Inflammatory macrophage treated with lipopolysaccharide for 4 hours (primary cell): ENCODE measurements at regions not wholly inside any gene's neighbourhood (a gene's known extent, or its start where the extent isn't known, plus 50 kb on each side); places are given as distances from the start of the nearest gene placed in this dataset.
"Not testable (repeated sequence)": the region's sequence is repeated elsewhere in the genome, so short reads cannot be mapped to it uniquely, and the experiment has no call there.

Experiments
- DNase-seq: peaks from one replicate; pipeline ENCODE4 v3.0.0-alpha.2; 2020

DNA sequence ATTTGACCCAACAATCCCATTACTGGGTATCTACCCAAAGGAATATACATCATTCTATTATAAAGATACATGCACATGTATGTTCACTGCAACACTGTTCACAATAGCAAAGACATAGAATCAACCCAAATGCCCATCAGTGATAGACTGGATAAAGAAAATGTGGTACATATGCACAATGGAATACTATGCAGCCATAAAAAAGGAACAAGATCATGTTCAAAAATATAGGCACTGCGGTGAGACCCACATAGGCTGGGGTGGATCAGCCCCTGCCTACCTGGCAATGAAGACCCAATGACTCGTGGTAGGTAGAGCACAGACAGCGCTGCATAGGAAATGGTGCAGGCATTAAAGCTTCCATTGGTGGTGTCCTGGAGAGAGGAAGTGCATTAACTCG lies 88.6 kb upstream of the NFIL3 start:
- not testable (repeated sequence) for DNase-seq

DNA sequence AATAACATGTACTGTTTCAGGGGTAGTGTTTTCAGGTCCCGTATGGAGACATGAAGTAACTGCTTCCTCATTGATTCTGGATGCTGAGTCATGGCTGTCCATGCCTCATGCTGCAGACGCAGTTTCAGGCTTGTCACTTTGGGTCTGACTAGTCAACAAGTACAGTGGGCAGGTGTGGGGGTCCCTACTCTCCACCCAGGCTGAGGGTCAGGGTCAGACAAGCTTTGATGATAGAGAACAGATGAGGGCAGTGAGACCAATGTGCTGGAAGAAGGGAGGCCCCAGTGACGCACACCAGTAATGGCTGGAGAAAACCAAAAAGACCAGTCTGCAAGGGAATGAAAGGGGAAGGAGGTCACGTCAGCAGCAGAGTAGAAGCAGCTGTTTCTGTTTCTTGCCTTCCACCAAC lies 80.0 kb upstream of the NFIL3 start:
- peak; percentile 81 for DNase-seq

DNA sequence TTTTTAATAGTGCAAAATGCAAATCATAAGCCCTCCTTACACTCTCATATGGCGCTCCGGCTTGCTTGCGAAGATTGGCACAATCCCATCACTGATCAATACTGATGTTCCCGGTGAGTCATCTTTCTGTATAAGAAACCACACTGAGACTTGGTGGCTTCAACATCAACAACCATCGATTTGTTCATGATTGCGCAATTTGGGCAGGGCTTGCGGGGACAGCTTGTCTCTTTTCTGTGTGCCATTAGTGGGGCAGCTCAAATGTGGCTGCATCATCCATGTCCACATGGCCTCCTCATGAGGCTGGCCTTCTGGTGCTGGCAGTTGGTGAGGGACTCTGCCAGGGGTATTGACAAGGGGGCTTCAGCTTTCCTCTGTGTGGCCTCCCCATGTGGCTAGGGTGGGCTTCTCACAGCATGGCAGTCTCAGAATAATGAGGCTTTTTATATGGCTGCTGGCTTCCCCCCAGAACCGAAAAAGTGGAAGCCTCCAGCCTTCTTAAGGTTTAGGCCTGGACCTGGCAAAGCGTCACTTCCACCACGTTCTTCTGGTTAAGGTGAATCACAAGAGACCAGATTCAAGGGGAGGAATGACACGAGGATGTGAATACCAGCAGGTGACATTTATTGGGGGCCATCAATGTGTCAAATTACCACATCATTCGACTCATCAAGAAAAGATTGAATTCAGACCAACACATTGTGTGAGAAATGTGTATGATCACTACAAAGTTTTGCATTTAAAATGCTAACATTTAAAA lies 79.5 kb upstream of the NFIL3 start:
- no peak for DNase-seq

DNA sequence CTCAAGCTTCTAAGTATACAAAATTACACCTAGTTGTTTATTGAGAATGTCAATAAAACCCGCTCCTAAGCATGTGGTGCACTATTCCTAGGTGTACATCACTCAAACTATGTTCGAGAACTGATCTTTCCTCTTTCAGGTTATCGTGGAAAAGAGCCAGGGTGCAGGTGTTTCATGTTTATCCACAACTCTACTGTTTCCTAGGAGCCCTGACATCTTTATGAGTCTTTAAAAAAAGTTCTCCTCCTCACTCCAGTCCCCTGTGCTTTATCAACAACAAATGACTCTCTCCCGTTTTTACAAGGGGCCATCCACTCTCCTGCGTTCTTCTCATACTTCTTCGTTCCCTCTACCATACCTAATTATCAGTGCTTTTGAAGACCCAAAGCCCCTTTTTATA lies 78.8 kb upstream of the NFIL3 start:
- DNase-seq = no peak

DNA sequence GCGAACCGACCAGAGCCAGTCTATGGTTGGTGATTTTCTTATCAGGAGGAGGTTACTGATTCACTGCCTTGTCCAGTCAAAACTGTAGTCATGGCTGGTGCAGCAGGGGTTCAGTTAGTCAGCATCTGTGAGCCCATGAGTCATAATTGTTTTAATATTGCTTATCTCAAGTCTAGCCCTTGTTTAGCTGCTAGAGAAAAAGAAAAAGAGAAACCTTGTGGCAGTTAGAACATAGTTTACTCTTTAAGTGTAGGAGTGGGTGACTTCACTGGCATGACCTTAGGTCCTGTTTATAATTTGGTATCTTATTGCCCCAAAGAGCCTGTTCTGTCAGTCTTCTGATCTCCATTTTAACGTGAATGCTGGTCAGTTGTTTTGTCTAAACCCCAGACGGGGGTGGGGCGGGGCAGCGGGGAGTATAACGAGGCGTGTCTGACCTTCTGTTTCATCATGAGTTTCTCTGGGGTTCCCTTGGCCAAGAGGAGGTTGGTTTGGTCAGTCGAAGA lies 76.9 kb upstream of the NFIL3 start:
- DNase-seq = peak; percentile 80

DNA sequence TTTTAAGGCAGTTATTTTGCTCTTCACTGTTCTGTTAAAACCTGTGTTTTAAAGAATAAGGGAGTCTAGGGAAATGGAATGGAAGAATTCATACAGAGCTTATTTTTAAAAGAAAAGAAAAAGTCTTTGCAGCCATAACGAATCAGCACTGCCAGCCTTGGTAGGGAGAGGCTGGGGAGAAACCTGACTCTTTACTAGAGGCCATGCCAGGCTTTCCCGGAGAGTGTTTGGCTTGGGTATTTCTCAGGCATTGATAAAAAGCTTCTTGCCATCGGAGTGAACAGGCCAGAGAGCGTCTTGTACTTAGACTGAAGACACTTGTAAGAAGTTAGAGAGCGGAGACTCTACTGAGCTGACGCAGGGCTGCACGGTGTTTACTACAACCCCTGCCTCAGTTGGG lies 72.7 kb upstream of the NFIL3 start:
- no peak for DNase-seq

DNA sequence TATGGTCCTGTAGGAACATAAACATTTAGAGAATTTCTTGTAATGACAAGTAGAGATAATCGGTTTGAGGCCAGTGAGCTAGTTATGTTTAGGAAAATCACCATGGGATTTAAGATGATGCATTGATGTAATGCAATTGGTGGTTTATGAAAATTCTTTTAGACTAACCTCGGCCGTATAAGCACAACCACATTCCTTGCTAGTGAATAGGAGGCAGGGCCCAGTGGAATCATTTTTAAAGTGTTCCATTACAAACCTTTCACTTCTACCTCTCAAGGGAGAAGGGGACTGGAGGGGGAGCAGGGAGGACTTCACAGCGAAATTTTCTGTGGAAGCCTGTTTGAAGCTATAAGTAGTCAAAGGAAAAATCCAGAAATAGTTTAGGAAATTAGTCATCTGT lies 71.8 kb upstream of the NFIL3 start:
- no peak for DNase-seq

DNA sequence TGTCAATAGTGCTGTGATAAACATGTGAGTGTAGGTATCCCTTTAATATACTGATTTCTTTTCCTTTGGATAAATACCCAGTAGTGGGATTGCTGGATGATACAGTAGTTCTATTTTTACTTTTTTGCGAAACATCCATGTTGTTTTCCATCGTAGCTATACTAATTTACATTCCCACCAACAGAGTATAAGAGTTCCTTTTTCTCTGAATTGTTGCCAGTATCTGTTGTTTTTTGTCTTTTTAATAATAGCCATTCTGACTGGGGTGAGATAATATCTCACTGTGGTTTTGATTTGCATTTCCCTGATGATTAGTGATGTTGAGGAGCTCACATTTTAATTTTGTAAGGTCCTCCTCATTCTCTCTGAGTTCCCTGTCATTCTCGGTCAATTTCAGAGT lies 71.1 kb upstream of the NFIL3 start:
- no peak for DNase-seq

DNA sequence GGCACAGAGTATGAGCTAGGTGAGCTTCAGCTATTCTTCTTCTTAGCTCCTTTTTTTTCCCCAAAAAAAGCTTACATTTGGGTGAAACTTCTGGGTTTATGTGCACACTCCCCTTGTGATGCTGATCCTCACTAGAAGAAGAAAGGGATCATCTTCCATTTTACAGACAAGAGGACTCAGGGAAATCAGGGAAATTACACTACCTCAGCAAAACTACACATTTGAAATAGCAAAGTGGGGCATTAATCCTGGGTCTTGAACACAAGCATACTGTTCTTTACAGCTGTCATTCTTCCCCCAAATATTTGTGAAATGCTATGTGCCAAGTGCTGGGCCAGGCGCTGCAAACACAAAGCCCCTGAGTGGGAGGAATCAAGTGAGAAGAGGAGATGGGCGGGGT lies 68.6 kb upstream of the NFIL3 start:
- DNase-seq = no peak

DNA sequence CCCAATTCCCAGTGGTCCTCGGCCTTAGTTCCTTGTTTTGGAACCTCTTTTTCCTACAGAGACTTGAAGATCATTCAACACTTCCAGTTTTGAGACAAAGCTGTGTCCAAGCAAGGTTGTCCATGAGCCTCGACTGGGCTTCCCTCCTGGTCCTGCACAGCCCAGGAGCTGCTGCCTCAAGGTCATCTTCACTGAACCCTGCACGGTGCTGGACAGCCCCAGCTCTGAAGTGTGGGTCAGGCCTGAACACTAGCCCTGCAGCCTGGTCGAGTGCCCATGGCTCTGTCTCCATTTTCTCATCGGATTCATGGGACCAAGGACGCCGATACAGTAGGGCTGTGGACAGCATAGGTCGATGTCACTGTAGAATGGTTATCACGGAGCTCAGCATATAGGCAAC lies 68.0 kb upstream of the NFIL3 start:
- no peak for DNase-seq

DNA sequence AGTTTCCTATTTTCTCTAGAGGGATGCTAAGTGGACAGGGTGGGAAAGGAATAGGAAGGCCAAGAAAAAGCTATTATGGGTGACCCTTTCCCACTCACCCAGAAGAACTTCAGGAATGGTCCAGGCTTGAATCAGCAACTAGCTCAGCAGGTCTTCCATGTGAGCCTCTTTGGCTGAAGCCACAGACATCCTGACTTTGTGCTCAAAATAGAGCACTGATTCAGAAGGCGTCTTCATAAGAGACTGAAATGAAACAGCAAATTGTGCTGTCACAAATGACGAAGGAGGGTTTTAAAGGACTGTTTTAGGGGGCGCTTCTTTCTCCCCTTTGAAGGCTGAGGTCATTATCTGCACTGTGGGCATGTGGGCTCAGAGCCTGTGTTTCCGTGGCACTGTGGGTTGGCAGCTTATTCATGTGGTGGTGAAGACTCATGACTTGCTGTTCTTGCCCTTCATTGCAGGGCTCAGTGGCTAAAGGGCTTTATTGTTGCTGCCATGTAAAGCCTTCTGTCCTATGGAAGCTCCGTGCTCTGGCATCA lies 65.8 kb upstream of the NFIL3 start:
- no peak for DNase-seq

DNA sequence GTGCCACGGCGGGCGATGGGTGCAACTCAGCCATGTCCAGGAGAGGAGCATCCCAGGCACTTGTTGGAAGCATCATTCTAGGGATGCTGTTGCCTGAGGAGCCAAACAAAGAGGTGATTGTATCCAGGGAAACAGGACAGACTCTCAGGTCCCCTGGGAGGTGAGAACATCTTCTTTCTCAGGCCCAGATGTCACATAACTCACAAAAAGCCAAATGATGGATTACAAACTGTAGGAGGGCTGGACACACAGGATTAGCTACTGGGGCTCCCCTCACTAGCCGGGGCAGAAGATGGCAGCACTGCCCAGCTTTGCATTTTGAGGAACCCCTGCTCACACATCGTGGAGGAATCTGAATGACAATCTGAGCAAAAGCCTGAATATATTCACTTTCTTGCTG lies 64.7 kb upstream of the NFIL3 start:
- no peak for DNase-seq

DNA sequence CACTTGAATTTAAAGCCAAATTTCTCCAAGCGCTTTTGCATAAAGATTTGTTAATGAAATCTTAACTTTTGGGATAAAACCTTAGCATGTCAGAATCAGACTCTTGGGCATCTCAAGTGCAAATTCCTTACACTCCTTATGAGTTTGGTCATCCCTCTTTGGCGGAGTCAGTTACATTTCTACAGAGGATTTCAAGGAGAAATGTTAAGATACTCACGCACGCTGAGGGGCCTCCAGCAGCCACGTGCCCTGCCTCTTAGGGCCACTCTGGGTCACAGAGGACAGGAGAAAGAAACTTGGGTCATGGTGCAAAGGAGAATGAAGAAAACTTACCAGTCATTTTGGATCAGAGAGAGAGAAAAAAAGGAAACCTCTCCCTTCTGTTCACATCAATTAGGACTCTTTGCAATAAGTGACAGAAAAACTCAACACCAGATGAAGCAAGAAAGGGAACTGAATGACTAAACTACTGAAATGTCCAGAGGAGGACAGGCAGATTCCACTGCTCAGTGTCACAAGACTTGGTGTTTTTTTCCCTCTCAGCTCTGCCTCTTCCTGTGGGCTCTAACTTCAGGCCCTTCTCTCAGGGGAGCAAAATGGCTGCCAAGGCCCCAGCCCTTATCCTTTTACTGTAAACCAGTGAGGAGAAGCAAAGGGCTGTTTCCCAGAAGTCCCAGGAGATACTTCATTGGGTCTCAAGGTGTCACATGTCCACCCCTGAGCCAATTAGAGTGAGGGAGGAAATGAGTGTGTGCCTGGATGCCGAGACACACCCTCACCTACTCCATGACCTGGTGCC lies 63.3 kb upstream of the NFIL3 start:
- DNase-seq = peak; percentile 44

DNA sequence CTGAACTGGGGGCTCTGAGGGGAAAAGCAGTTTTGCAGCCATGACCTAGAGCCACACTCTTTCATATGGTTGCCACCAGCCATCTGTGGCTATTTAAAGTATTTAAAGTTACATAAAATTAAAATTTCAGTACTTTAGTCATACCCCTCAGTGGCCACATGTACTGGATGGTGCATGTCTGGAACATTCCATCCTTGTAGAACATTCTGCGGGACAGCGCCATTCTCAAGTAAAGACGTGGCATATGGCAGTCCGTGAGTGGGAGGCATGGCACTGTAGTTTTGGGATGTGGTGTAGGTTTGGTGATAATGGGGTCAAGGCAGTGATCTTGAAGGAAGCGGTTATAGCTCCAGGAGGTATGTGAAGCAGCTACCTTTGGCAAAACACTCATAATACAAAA lies 61.4 kb upstream of the NFIL3 start:
- no peak for DNase-seq

DNA sequence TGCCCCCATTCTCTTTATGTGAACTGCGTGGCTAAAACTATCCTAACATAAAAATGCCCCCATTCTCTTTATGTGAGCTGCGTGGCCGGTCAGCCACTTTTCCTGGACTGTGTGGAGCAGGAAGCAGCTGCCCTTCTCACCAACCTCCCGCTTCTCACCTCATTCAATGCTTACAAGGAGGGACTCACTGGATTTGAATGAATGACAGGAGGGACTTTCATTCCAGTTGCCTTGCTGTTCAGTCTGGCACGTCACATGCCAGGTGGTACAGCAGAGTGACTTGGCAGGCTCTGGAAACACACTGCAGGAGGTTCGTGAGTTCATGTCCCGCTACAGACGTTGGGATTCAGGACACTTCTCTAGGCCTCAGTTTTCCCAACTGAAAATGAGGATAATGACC lies 60.2 kb upstream of the NFIL3 start:
- no peak for DNase-seq

DNA sequence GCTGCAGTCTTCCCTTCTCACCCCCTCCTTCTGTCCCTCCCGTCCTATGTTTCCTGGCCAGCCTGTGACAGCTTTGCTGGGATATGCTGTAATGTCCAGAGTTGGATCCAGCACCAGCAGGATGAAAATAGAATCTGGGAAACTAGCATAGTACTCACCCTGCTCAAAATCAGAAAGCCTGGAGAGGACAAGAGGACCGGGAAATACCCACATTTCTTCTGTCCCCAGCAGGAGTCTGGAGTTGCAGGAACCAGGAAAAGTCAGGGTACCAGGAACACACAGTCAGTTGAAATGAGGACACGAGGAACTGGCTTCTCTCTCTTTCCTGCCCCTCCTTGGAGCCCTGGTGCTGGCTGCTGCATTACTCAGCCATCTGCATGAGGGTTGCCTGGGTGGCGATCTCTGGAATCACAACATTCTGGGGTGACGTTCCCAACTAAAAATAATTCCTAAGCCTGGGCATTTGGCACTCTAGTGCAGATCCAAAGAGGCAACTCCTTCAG lies 59.6 kb upstream of the NFIL3 start:
- DNase-seq = no peak

DNA sequence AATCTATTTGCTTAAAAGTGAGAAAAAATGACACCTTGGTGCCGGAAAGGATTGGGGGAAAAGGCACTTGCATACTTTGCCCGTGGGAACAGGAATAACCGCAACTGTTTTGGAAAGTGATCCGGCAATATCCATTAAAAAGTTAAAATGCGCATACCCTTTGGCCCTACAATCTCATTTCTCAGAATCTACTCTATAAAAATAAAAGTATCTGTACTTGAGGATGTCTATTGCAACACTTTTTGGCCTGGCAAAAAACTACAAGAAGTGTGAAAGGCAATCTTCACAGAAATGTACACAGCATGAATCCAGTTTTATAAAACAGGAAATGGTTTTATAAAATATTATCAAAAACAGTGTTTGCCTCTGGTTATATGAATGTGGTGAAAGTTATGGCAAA lies 58.3 kb upstream of the NFIL3 start:
- DNase-seq = no peak

DNA sequence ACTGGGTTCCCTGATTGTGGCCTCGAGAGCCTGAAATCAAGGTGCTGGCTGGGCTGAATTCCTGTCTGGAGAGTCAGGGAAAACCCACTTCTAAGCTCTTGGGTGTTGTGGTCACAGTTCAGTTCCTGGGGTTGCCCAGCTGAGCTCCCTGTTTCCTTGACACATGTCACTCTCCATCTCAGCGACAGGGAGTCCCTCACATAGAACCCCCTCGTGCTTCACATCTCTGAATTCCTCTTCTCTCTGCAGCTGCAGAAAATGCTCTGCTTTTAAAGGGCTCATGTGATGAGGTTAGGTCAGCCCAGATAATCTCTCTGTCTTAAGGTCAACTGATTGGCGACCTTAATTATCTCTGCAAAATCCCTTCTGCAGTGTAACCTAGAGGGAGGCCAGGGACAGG lies 53.5 kb upstream of the NFIL3 start:
- no peak for DNase-seq

DNA sequence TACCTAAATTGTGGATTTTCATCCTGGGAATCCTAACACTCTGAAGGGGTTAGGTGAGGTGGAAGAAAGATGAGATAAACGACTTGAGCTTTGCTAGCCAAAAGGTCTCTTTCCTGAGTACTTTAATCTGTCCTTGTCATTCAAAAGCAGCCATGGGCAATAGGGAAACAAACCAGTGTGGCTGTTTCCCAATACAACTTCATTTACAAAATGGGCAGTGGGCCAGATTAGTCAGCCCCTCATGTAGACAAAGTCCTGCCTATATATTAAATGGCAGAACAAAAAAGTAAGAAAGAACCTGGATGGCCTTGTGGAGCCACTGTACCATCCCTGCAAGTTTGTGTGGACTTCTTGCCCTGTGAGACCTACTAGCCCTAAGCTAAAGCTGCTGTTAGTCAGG lies 51.0 kb upstream of the NFIL3 start:
- DNase-seq = no peak
